Adrenal gland (tissue), 5 donors: ENCODE measurements at regions not wholly inside any gene's neighbourhood (a gene's known extent, or its start where the extent isn't known, plus 50 kb on each side); places are given as distances from the start of the nearest gene placed in this dataset.

Experiments used
- POLR2A ChIP-seq, 2 donors: fragments of 450-650 bp; IDR thresholded peaks; one replicate each; pipeline ENCODE4 v1.6.1; 2017; ENCODE audit warnings: antibody characterized with exemption in 2 of 2, mild to moderate bottlenecking in 2 of 2, moderate library complexity in 1 of 2
- TF ChIP-seq, protein P1 (sequence below), 6 experiments: fragments of 450-650 bp in 4 of 6; fragments of 200-600 bp in 2 of 6; sonication (generic) in 1 of 6; IDR thresholded peaks; 1 replicate in 5 of 6; 2 replicates in 1 of 6; pipeline versions ENCODE4 v1.5.1 to v1.8.0; 2016 to 2021; ENCODE audit warnings: antibody characterized with exemption in 6 of 6, mild to moderate bottlenecking in 2 of 6, moderate library complexity in 1 of 6
- donor health status: DM: no; HTN: no; CAD: no.

DNA sequence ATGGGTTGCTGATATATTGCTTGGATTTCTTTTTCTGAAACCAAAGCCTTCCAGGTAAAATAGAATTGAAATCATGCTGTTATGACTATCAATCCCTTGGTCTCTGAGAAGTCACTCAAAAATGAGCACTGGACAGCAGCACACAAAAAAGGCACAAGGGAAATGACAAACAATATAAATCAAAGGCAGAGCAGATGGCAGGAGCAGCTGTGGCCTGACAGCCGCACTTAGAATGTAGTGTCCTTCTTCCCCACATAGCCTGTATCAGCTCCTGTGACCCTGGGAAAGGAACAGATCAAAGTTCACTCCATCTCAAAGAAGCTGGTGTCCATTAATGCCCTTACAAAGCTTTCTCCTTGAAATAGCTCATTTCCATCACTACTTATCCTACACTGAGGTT is 326.7 kb downstream of the SUCLG1 start:
- no peak for TF ChIP-seq POLR2A (IDR thresholded peaks at IDR 0.05)
- TF ChIP-seq, protein P1, sequence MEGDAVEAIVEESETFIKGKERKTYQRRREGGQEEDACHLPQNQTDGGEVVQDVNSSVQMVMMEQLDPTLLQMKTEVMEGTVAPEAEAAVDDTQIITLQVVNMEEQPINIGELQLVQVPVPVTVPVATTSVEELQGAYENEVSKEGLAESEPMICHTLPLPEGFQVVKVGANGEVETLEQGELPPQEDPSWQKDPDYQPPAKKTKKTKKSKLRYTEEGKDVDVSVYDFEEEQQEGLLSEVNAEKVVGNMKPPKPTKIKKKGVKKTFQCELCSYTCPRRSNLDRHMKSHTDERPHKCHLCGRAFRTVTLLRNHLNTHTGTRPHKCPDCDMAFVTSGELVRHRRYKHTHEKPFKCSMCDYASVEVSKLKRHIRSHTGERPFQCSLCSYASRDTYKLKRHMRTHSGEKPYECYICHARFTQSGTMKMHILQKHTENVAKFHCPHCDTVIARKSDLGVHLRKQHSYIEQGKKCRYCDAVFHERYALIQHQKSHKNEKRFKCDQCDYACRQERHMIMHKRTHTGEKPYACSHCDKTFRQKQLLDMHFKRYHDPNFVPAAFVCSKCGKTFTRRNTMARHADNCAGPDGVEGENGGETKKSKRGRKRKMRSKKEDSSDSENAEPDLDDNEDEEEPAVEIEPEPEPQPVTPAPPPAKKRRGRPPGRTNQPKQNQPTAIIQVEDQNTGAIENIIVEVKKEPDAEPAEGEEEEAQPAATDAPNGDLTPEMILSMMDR (IDR thresholded peaks at IDR 0.05), result no peak
